Central memory CD8-positive, alpha-beta T cell (primary cell): ENCODE measurements at regions not wholly inside any gene's neighbourhood (a gene's known extent, or its start where the extent isn't known, plus 50 kb on each side); places are given as distances from the start of the nearest gene placed in this dataset.
"Not testable (repeated sequence)": the region's sequence is repeated elsewhere in the genome, so short reads cannot be mapped to it uniquely, and the experiment has no call there.

ENCODE experiments used
- ATAC-seq: fragments of 150-1000 bp; cut with Tn5 transposase; replicated peaks from 2 replicates; pipeline ENCODE4 v1.10.0; 2022; ENCODE audit warnings: mild to moderate bottlenecking, moderate FRiP score, moderate number of reproducible peaks; ENCODE audit not compliant: poor library complexity, severe bottlenecking; ENCODE audit errors: extremely low read depth
- DNase-seq, 2 donors: peaks; one replicate each; pipeline ENCODE4 v3.0.0; 2021; ENCODE audit warnings: low spot score in 2 of 2
- H3K27ac Mint-ChIP-seq: one replicate; pipeline ENCODE4 v1.8.0; 2022; ENCODE audit warnings: low read depth, mild to moderate bottlenecking, moderate library complexity, mixed read lengths
- H3K27me3 Mint-ChIP-seq: one replicate; pipeline ENCODE4 v1.8.0; 2022; ENCODE audit warnings: mixed read lengths
- H3K36me3 Mint-ChIP-seq: one replicate; pipeline ENCODE4 v1.8.0; 2022; ENCODE audit warnings: mild to moderate bottlenecking, moderate library complexity, mixed read lengths; ENCODE audit not compliant: insufficient read depth
- H3K4me1 Mint-ChIP-seq: one replicate; pipeline ENCODE4 v1.8.0; 2022; ENCODE audit warnings: mixed read lengths
- H3K4me3 Mint-ChIP-seq: one replicate; pipeline ENCODE4 v1.8.0; 2022; ENCODE audit warnings: mild to moderate bottlenecking, moderate library complexity, mixed read lengths
- H3K9me3 Mint-ChIP-seq: one replicate; pipeline ENCODE4 v1.8.0; 2022; ENCODE audit warnings: mixed read lengths

- peaks cover 6% of the 10 kb centered on the region for H3K9me3 Mint-ChIP-seq
- H3K27me3 Mint-ChIP-seq = no peaks in the 10 kb centered on the region
- H3K4me3 Mint-ChIP-seq = no peak overlapping the region
- no peaks in the 10 kb centered on the region for H3K36me3 Mint-ChIP-seq
- DNase-seq = no peak
- no peak overlapping the region for H3K27ac Mint-ChIP-seq
- H3K4me1 Mint-ChIP-seq = no peaks in the 10 kb centered on the region
- no peak for ATAC-seq
These were observed 363.4 kb downstream of the GLRX3 start for GRCh38 chr10:130499541-130499940.

- ATAC-seq (no peak), DNase-seq (no peak)
- no peaks in the 10 kb centered on the region for H3K36me3 Mint-ChIP-seq
- H3K27ac Mint-ChIP-seq = no peak overlapping the region
- H3K9me3 Mint-ChIP-seq = peaks cover 6% of the 10 kb centered on the region
- no peaks in the 10 kb centered on the region for H3K4me1 Mint-ChIP-seq
- H3K27me3 Mint-ChIP-seq = no peaks in the 10 kb centered on the region
- no peak overlapping the region for H3K4me3 Mint-ChIP-seq
These were observed 364.2 kb downstream of the GLRX3 start for GRCh38 chr10:130500261-130501000.

- H3K27me3 Mint-ChIP-seq = peaks cover 12% of the 10 kb centered on the region
- H3K4me3 Mint-ChIP-seq = no peak overlapping the region
- peaks cover 6% of the 10 kb centered on the region for H3K9me3 Mint-ChIP-seq
- no peak overlapping the region for H3K27ac Mint-ChIP-seq
- no peak for DNase-seq
- H3K36me3 Mint-ChIP-seq = peaks cover 1% of the 10 kb centered on the region
- no peak for ATAC-seq
- no peaks in the 10 kb centered on the region for H3K4me1 Mint-ChIP-seq
These were observed 371.3 kb downstream of the GLRX3 start for GRCh38 chr10:130507461-130507860.

- H3K36me3 Mint-ChIP-seq = peaks cover 1% of the 10 kb centered on the region
- H3K4me3 Mint-ChIP-seq = no peak overlapping the region
- no peaks in the 10 kb centered on the region for H3K4me1 Mint-ChIP-seq
- ATAC-seq (no peak), DNase-seq (no peak)
- H3K27ac Mint-ChIP-seq = no peak overlapping the region
- peaks cover 12% of the 10 kb centered on the region for H3K27me3 Mint-ChIP-seq
- peaks cover 10% of the 10 kb centered on the region for H3K9me3 Mint-ChIP-seq
These were observed 373.9 kb downstream of the GLRX3 start for GRCh38 chr10:130509881-130510689.

- no peak for DNase-seq
- Mint-ChIP-seq H3K4me3 (no peak overlapping the region), H3K9me3 (peaks cover 10% of the 10 kb centered on the region), H3K27me3 (peaks cover 12% of the 10 kb centered on the region), H3K4me1 (no peaks in the 10 kb centered on the region), H3K36me3 (peaks cover 1% of the 10 kb centered on the region), H3K27ac (no peak overlapping the region)
- ATAC-seq = no peak
These were observed 374.6 kb downstream of the GLRX3 start for GRCh38 chr10:130510755-130511154.

- no peak overlapping the region for H3K27ac Mint-ChIP-seq
- DNase-seq (no peak), ATAC-seq (no peak)
- H3K4me1 Mint-ChIP-seq = no peaks in the 10 kb centered on the region
- H3K4me3 Mint-ChIP-seq = no peak overlapping the region
- peaks cover 12% of the 10 kb centered on the region for H3K27me3 Mint-ChIP-seq
- H3K36me3 Mint-ChIP-seq = peaks cover 1% of the 10 kb centered on the region
- H3K9me3 Mint-ChIP-seq = peaks cover 4% of the 10 kb centered on the region
These were observed 375.6 kb downstream of the GLRX3 start for GRCh38 chr10:130511766-130512165.

GRCh38 chr10:130512936-130513335 is 376.7 kb downstream of the GLRX3 start:
- Mint-ChIP-seq H3K9me3 (peaks cover 4% of the 10 kb centered on the region), H3K4me3 (no peak overlapping the region), H3K27ac (no peak overlapping the region), H3K36me3 (peaks cover 1% of the 10 kb centered on the region), H3K27me3 (peaks cover 12% of the 10 kb centered on the region), H3K4me1 (no peaks in the 10 kb centered on the region)
- no peak for ATAC-seq
- DNase-seq = no peak

GRCh38 chr10:130513686-130514476 is 377.7 kb downstream of the GLRX3 start:
- no peak overlapping the region for H3K4me3 Mint-ChIP-seq
- no peak overlapping the region for H3K27ac Mint-ChIP-seq
- no peaks in the 10 kb centered on the region for H3K4me1 Mint-ChIP-seq
- H3K9me3 Mint-ChIP-seq = peaks cover 4% of the 10 kb centered on the region
- peaks cover 7% of the 10 kb centered on the region for H3K27me3 Mint-ChIP-seq
- DNase-seq = no peak
- ATAC-seq = no peak
- peaks cover 1% of the 10 kb centered on the region for H3K36me3 Mint-ChIP-seq

GRCh38 chr10:130515670-130516069 is 379.5 kb downstream of the GLRX3 start:
- peaks cover 1% of the 10 kb centered on the region for H3K36me3 Mint-ChIP-seq
- no peak overlapping the region for H3K27ac Mint-ChIP-seq
- H3K27me3 Mint-ChIP-seq = no peaks in the 10 kb centered on the region
- no peaks in the 10 kb centered on the region for H3K4me1 Mint-ChIP-seq
- H3K9me3 Mint-ChIP-seq = peaks cover 15% of the 10 kb centered on the region
- ATAC-seq (no peak), DNase-seq (no peak)
- H3K4me3 Mint-ChIP-seq = no peak overlapping the region

- Mint-ChIP-seq H3K27me3 (no peaks in the 10 kb centered on the region), H3K4me3 (no peak overlapping the region), H3K36me3 (no peaks in the 10 kb centered on the region), H3K4me1 (no peaks in the 10 kb centered on the region), H3K27ac (no peak overlapping the region), H3K9me3 (peaks cover 15% of the 10 kb centered on the region)
- no peak for DNase-seq
- no peak for ATAC-seq
These were observed 380.0 kb downstream of the GLRX3 start for GRCh38 chr10:130516141-130516735.

- H3K9me3 Mint-ChIP-seq = peaks cover 15% of the 10 kb centered on the region
- not testable (repeated sequence) for H3K27ac Mint-ChIP-seq, H3K27me3 Mint-ChIP-seq, H3K4me1 Mint-ChIP-seq, ATAC-seq, H3K36me3 Mint-ChIP-seq, DNase-seq, H3K4me3 Mint-ChIP-seq
These were observed 382.7 kb downstream of the GLRX3 start for GRCh38 chr10:130518921-130519320.

GRCh38 chr10:130519791-130520190 is 383.6 kb downstream of the GLRX3 start:
- Mint-ChIP-seq H3K4me3 (no peak overlapping the region), H3K27me3 (no peaks in the 10 kb centered on the region), H3K36me3 (peaks cover 2% of the 10 kb centered on the region), H3K4me1 (no peaks in the 10 kb centered on the region), H3K27ac (no peak overlapping the region), H3K9me3 (peaks cover 12% of the 10 kb centered on the region)
- no peak for ATAC-seq
- DNase-seq = no peak
